Activated CD4-positive, alpha-beta memory T cell treated with anti-CD3 and anti-CD28 coated beads, Interleukin-2, amount 10 ng/mL, durations not matched to agents 7 days and 5 days (primary cell): ENCODE measurements at regions not wholly inside any gene's neighbourhood (a gene's known extent, or its start where the extent isn't known, plus 50 kb on each side); places are given as distances from the start of the nearest gene placed in this dataset.
"Not testable (repeated sequence)": the region's sequence is repeated elsewhere in the genome, so short reads cannot be mapped to it uniquely, and the experiment has no call there.

Source experiments
- CTCF ChIA-PET: fragments of 350-600 bp; sonication (Branson Sonifier 250); formaldehyde crosslinking; loops from one replicate; lab custom pipeline; 2021; ENCODE audit warnings: antibody characterized with exemption, inconsistent platforms; lab: Charles Lee
- POLR2A ChIA-PET: fragments of 350-600 bp; sonication (Branson Sonifier 250); formaldehyde crosslinking; loops from one replicate; lab custom pipeline; 2021; ENCODE audit warnings: antibody characterized with exemption; lab: Charles Lee
- DNase-seq: peaks from one replicate; pipeline ENCODE4 v3.0.0-alpha.2; 2020
- H3K27ac Mint-ChIP-seq: one replicate; pipeline ENCODE4 v1.8.0; 2021; ENCODE audit warnings: mild to moderate bottlenecking, mixed read lengths
- H3K27me3 Mint-ChIP-seq: one replicate; pipeline ENCODE4 v1.8.0; 2021; ENCODE audit warnings: mixed read lengths
- H3K36me3 Mint-ChIP-seq: one replicate; pipeline ENCODE4 v1.8.0; 2021; ENCODE audit warnings: low read depth, mixed read lengths
- H3K4me1 Mint-ChIP-seq: one replicate; pipeline ENCODE4 v1.8.0; 2021; ENCODE audit warnings: mixed read lengths
- H3K4me3 Mint-ChIP-seq: one replicate; pipeline ENCODE4 v1.8.0; 2021; ENCODE audit warnings: mild to moderate bottlenecking, mixed read lengths
- H3K9me3 Mint-ChIP-seq: one replicate; pipeline ENCODE4 v1.8.0; 2021; ENCODE audit warnings: mixed read lengths

GRCh38 chr12:119931402-119931801 lies 54.3 kb upstream of the CIT start:
- Mint-ChIP-seq H3K4me3 (no peak overlapping the region), H3K4me1 (no peaks in the 10 kb centered on the region), H3K9me3 (no peaks in the 10 kb centered on the region), H3K36me3 (no peaks in the 10 kb centered on the region), H3K27me3 (no peaks in the 10 kb centered on the region), H3K27ac (no peak overlapping the region)
- ChIA-PET POLR2A (no interaction called here), CTCF (interaction anchor here (2.1 kb wide), 1 partner anchor 156 kb away, joined by 5 read pairs; no protein-coding TSS in a partner anchor)
- no peak for DNase-seq

GRCh38 chr12:119932921-119933320 lies 55.8 kb upstream of the CIT start:
- Mint-ChIP-seq H3K4me3 (no peak overlapping the region), H3K9me3 (no peaks in the 10 kb centered on the region), H3K27ac (no peak overlapping the region), H3K4me1 (no peaks in the 10 kb centered on the region), H3K27me3 (no peaks in the 10 kb centered on the region), H3K36me3 (no peaks in the 10 kb centered on the region)
- no peak for DNase-seq
- ChIA-PET POLR2A (no interaction called here), CTCF (interaction anchor here (0.7 kb wide), 1 partner anchor 177 kb away, joined by 4 read pairs; no protein-coding TSS in a partner anchor)

- H3K4me3 Mint-ChIP-seq, H3K4me1 Mint-ChIP-seq, POLR2A ChIA-PET, H3K36me3 Mint-ChIP-seq, H3K27me3 Mint-ChIP-seq, DNase-seq, H3K9me3 Mint-ChIP-seq, H3K27ac Mint-ChIP-seq: not testable (repeated sequence)
- CTCF ChIA-PET = interaction anchor here (0.9 kb wide), 1 partner anchor 40 kb away, joined by 5 read pairs; no protein-coding TSS in a partner anchor
These were observed 54.3 kb upstream of the BICDL1 start for GRCh38 chr12:119934780-119935179.

- H3K4me3 Mint-ChIP-seq = no peak overlapping the region
- H3K4me1 Mint-ChIP-seq = no peaks in the 10 kb centered on the region
- H3K36me3 Mint-ChIP-seq = no peaks in the 10 kb centered on the region
- peaks cover 3% of the 10 kb centered on the region for H3K27me3 Mint-ChIP-seq
- POLR2A ChIA-PET = no interaction called here
- DNase-seq = no peak
- no peaks in the 10 kb centered on the region for H3K9me3 Mint-ChIP-seq
- no peak overlapping the region for H3K27ac Mint-ChIP-seq
- CTCF ChIA-PET = interaction anchor here (1.0 kb wide), 2 partner anchors 13 to 14 kb away, joined by 4 to 7 read pairs; no protein-coding TSS in a partner anchor
These were observed 52.2 kb upstream of the BICDL1 start for GRCh38 chr12:119936705-119937311.

DNA sequence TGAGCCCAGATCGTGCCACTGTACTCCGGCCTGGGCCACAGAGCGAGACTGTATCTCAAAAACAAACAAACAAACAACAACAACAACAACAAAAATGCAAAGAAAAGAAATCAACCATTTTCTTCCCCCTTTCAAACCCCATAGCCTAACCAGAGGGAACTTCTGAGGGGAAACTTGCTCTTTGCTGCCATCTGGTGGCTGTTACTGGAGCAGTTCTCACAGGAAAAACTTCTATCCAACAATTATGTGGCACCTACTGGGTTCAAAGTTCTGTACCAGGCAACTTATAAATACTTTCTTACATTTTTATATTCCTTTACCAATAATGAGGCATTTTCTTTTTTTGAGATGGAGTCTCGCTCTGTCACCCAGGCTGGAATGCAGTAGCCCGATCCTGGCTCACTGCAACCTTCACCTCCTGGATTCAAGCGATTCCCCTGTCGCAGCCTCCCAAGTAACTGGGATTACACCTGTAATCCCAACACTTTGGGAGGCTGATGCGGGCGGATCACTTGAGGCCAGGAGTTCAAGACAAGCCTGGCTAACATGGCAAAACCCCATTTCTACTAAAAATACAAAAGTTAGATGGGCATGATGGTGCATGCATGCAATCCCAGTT lies 50.9 kb upstream of the BICDL1 start:
- peaks cover 3% of the 10 kb centered on the region for H3K27me3 Mint-ChIP-seq
- H3K4me1 Mint-ChIP-seq = no peaks in the 10 kb centered on the region
- DNase-seq = peak; percentile 70
- no peaks in the 10 kb centered on the region for H3K36me3 Mint-ChIP-seq
- no peak overlapping the region for H3K27ac Mint-ChIP-seq
- CTCF ChIA-PET = interaction anchor here (0.7 kb wide), 1 partner anchor 174 kb away, joined by 4 read pairs; no protein-coding TSS in a partner anchor
- H3K9me3 Mint-ChIP-seq = no peaks in the 10 kb centered on the region
- no peak overlapping the region for H3K4me3 Mint-ChIP-seq
- POLR2A ChIA-PET = no interaction called here
